H7 (cell line): ENCODE measurements at regions not wholly inside any gene's neighbourhood (a gene's known extent, or its start where the extent isn't known, plus 50 kb on each side); places are given as distances from the start of the nearest gene placed in this dataset.
"Not testable (repeated sequence)": the region's sequence is repeated elsewhere in the genome, so short reads cannot be mapped to it uniquely, and the experiment has no call there.

Experiments used
- DNase-seq: peaks from one replicate; pipeline ENCODE4 v3.0.0; 2012
- H3K27me3 ChIP-seq: 2 replicates; pipeline ENCODE4 v1.6.0; 2011; ENCODE audit warnings: mild to moderate bottlenecking, low read length; ENCODE audit not compliant: control insufficient read depth, insufficient read depth
- H3K36me3 ChIP-seq: replicated peaks from 2 replicates; pipeline ENCODE4 v1.5.1; 2011; ENCODE audit warnings: low read length; ENCODE audit not compliant: control insufficient read depth, insufficient read depth
- H3K4me3 ChIP-seq: 2 replicates; pipeline ENCODE4 v1.5.1; 2011; ENCODE audit warnings: low read depth, mild to moderate bottlenecking, control low read depth, low read length, moderate library complexity; ENCODE audit not compliant: insufficient read depth

DNA sequence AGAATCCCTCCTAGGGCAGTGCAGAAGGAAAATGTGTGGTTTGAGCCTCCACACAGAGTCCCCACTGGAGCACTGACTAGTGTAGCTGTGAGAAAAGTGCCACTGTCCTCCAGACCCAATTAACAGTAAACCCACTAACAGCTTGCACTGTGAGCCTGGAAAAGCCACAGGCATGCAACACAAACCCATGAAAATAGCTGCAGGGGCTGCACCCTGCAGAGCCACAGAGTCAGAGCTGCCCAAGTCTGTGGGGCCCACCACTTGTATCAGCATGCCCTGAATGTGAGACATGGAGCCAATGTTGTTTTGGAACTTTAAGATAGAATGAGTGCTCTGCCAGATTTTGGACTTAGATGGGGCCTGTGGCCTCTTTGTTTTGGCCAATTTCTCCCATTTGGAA, 119.8 kb upstream of the CDH9 start:
- H3K27me3 ChIP-seq = no peaks in the 10 kb centered on the region
- H3K36me3 ChIP-seq = no peaks in the 10 kb centered on the region
- no peak for DNase-seq
- no peak overlapping the region for H3K4me3 ChIP-seq

DNA sequence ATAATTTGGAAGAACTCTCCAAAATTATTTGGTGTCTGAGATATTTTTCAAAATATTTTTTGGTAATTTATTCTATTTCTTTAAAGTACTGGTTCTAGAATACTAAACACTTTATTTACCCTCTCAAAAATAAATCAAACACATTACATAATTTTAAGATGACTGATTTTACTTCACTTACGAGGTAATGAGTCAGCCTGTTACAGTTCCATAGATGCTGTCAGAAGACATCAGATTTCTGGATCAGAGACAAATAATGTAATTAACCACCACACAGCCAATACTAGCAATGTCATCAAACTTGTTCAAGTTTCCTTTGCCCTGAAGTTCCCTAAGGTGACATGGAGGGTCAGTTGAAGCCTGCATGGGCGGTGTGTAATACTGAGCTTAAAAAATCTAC, 106.1 kb upstream of the CDH9 start:
- no peaks in the 10 kb centered on the region for H3K27me3 ChIP-seq
- DNase-seq = no peak
- no peaks in the 10 kb centered on the region for H3K36me3 ChIP-seq
- H3K4me3 ChIP-seq = no peak overlapping the region

DNA sequence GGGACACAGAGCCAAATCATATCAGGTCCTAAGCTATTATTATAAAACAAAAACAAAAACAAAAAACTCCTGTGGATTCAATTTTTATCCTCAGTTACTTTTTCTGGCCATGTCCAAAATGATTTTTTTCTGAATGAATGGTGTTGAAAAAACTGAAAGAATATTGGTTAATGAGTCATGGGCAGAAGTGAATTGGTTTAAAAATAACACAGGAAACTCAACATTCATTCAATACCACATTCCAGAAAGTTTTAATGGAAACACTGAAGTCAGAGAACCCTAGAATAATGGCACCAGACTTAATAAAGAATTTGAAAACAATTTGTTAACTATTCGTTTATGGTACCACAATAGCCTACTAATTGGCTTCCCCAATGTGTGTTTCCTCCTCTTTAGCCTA, 102.4 kb upstream of the CDH9 start:
- H3K36me3 ChIP-seq = no peaks in the 10 kb centered on the region
- no peak for DNase-seq
- no peak overlapping the region for H3K4me3 ChIP-seq
- no peaks in the 10 kb centered on the region for H3K27me3 ChIP-seq

DNA sequence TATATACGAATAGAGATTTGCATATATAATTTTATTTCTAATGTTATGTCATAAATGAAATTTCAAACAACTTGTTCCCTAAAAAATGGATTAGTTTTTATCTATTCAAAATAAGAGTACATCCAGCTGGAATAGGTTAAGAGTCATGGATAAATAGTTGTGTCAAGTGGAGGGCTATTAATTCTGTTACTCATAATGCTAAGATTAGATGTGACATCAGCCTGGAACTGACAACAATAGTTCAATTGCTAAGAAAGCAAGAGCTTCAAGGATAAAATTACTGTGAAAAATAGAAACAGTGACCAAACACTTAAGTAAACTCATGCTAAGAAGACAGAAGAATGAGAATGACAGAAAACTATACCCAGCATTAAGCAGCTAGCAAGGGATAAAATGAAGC, 92.2 kb upstream of the CDH9 start:
- H3K4me3 ChIP-seq = no peak overlapping the region
- no peaks in the 10 kb centered on the region for H3K36me3 ChIP-seq
- DNase-seq = no peak
- H3K27me3 ChIP-seq = no peaks in the 10 kb centered on the region

DNA sequence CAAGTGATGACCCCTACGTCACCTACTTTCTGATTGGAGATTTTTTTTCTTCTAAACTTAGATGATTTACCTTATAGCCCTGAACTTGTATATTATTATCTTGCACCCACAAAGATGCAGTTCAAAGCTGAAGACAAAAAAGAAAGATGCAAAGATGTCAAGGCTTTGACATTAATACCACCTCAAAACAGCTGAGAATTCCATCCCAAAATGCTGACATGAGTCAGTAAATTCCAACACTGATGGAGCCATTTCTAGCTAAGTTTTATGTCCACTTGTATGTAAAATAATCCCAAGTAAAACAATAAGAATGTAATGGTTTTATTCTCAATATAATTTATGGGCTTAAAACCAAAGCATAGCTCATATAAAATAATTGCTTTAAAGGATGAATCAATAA, 91.5 kb upstream of the CDH9 start:
- no peaks in the 10 kb centered on the region for H3K27me3 ChIP-seq
- DNase-seq = no peak
- H3K4me3 ChIP-seq = no peak overlapping the region
- H3K36me3 ChIP-seq = no peaks in the 10 kb centered on the region

DNA sequence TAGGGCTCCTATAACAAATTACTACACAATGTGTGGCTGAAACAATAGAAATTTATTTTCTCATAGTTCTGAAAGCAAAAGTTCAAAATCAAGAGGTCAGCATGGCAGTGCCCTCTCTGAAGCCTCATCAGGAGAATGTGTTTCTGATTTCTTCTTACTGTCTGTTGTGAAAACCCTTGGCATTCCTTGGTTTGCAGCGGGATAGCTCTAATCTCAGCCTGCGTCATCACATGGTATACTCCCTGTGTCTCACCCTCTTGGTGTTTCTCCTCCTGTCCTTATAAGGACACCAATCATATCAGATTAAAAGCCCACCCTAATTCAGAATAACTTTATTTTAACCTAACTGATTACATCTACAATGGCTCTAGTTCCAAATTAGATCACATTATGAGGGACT, 87.5 kb upstream of the CDH9 start:
- H3K27me3 ChIP-seq = no peaks in the 10 kb centered on the region
- no peak overlapping the region for H3K4me3 ChIP-seq
- no peak for DNase-seq
- H3K36me3 ChIP-seq = no peaks in the 10 kb centered on the region

DNA sequence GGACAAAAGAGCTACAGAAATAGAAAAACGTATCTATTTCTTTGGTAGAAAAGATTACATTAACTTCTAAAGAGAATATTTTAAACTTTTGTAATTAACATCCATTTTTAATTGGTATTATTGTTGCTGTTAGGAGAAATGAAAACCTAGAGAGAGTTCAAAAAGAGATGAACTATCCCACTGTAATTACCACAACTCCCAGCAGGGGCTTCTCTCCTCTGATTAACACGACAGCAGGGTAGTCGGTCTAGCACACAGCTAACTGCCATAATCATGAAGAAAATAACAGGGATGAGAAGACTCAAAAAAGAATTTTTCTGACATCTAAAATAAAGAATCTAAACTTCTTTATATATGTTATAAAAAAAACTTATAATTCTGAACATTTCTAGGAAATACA, 86.2 kb upstream of the CDH9 start:
- Histone ChIP-seq H3K36me3 (no peaks in the 10 kb centered on the region), H3K4me3 (no peak overlapping the region), H3K27me3 (no peaks in the 10 kb centered on the region)
- DNase-seq = peak; percentile 47

DNA sequence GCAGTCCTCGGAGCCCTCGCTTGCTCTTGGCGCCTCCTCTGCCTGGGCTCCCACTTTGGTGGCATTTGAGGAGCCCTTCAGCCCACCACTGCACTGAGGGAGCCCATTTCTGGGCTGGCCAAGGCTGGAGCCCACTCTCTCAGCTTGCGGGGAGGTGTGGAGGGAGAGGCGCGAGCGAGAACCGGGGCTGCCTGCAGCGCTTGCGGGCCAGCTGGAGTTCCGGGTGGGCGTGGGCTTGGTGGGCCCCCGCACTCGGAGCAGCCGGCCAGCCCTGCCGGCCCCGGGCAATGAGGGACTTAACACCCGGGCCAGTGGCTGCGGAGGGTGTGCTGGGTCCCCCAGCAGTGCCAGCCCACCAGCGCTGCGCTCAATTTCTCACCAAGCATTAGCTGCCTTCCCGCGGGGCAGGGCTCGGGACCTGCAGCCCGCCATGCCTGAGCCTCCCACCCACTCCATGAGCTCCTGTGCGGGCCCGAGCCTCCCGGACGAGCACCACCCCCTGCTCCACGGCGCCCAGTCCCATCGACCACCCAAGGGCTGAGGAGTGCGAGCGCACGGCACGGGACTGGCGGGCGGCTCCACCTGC, 81.4 kb upstream of the CDH9 start:
- not testable (repeated sequence) for H3K27me3 ChIP-seq, DNase-seq, H3K4me3 ChIP-seq, H3K36me3 ChIP-seq

DNA sequence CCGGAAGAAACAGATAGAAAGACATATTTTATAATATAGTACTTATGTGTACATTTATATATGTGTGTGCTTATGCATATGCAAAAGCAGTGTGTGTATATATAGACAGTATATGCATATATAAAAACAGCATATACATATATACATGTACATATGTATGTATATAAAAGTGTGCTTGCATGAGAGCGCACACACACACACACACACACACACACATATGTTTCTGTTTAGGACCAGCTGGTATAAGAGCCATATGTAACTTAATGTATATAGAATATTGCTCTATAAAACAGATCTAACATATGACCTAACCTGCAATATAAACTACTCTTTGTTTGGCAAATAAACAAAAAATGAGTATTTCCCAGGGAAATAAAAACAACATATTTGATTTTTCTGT, 65.1 kb upstream of the CDH9 start:
- no peaks in the 10 kb centered on the region for H3K36me3 ChIP-seq
- no peaks in the 10 kb centered on the region for H3K27me3 ChIP-seq
- no peak overlapping the region for H3K4me3 ChIP-seq
- no peak for DNase-seq

DNA sequence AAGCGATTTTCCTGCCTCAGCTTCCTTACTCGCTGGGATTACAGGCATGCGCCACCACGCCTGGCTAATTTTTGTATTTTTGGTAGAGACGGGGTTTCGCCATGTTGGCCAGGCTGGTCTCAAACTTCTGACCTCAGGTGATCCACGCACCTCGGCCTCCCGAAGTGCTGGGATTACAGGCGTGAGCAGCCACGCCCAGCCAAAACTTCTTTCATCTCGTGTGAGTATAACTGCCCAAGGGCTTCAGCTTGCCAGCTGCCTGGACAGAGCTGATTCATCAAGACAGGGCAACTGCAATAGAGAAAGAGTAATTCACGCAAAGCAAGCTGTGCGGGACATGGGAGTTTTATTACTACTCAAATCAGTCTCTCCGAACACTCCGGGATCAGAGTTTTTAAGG, 57.4 kb upstream of the CDH9 start:
- not testable (repeated sequence) for H3K36me3 ChIP-seq, H3K27me3 ChIP-seq

DNA sequence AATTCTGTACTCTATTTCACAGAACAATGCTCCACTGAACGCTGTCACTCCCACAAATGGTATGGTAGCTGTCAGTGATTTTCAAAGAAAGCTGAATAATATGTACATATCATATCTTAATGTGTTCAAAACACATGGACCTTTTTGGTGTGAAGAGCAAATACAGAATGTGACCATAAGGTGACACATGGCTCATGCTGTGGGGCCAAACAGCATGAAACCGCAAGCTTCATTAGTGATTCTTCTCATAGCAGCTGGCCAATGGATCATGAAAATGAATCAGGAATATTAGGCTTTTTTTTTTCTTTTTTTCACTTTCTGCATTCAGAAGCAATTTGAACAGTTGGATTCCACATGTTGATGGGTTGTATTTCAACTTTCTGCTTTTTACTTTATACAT, 54.9 kb upstream of the CDH9 start:
- DNase-seq = no peak
- no peak overlapping the region for H3K4me3 ChIP-seq

More for the DNA sequence above, 57.4 kb upstream of the CDH9 start:
- H3K4me3 ChIP-seq, DNase-seq: not testable (repeated sequence)

DNA sequence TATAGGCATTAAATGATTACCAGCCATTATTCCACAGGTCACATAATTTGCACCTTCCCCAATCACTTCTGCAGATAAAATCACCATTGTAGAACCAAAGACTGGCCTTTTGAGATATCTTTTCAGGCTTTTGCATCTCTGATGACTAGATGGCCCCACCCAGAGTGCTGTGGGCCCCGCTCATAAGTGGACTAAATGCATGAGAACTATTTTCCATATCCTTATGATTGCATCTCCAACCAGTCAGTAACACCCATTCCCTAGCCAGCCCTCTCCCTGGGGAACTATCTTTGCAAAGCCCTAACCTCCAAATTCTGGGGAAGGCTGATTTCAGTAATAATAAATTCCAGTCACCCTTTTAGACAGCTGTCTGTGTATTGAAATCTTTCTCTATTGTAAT, 53.5 kb upstream of the CDH9 start:
- DNase-seq = no peak
- Histone ChIP-seq H3K36me3 (no peaks in the 10 kb centered on the region), H3K4me3 (no peak overlapping the region), H3K27me3 (no peaks in the 10 kb centered on the region)

More for the DNA sequence above, 54.9 kb upstream of the CDH9 start:
- Histone ChIP-seq H3K27me3 (no peaks in the 10 kb centered on the region), H3K36me3 (no peaks in the 10 kb centered on the region)

DNA sequence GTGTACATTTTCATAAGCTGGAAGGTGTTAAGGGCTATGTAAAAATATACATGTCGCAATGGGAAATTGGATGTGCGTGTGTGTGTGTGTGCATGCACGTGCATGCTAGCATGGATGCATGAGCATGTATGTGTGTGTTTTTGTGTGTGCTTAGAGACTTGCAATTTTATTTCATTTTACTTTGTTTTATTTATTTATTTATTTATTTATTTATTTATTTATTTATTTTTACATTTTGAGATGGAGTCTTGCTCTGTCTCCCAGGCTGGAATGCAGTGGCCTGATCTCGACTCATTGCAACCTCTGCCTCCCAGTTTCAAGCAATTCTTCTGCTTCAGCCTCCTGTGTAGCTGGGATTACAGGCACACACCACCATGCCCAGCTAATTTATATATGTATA, 50.4 kb upstream of the CDH9 start:
- DNase-seq, H3K27me3 ChIP-seq, H3K4me3 ChIP-seq, H3K36me3 ChIP-seq: not testable (repeated sequence)
